ENCODE measurements at regions not wholly inside any gene's neighbourhood (a gene's known extent, or its start where the extent isn't known, plus 50 kb on each side); places are given as distances from the start of the nearest gene placed in this dataset.

DNA sequence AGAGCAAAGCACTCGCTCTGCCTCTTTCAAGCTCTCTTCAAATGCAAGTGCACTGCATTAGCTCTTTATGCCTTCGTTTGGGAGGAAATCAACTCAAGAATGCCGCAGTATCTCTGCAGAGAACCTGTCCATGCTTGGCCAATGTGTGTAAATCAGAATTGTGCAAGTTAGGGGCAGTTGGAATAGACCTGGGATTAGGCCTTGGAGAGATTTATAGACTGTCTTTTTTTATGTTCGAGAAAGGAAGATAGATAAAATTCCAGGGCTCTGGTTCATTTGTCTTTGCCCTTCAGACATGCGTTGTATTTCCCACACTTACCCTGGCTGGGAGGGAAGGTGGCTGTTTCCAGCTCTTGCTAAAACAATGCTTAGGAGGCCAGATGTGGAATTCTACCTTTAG is 163.7 kb downstream of the MOBP start:
- TF ChIP-seq, protein P1, sequence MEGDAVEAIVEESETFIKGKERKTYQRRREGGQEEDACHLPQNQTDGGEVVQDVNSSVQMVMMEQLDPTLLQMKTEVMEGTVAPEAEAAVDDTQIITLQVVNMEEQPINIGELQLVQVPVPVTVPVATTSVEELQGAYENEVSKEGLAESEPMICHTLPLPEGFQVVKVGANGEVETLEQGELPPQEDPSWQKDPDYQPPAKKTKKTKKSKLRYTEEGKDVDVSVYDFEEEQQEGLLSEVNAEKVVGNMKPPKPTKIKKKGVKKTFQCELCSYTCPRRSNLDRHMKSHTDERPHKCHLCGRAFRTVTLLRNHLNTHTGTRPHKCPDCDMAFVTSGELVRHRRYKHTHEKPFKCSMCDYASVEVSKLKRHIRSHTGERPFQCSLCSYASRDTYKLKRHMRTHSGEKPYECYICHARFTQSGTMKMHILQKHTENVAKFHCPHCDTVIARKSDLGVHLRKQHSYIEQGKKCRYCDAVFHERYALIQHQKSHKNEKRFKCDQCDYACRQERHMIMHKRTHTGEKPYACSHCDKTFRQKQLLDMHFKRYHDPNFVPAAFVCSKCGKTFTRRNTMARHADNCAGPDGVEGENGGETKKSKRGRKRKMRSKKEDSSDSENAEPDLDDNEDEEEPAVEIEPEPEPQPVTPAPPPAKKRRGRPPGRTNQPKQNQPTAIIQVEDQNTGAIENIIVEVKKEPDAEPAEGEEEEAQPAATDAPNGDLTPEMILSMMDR (conservative IDR thresholded peaks at IDR 0.05) = no peak
- TF ChIP-seq ZFX (IDR thresholded peaks at IDR 0.05) = no peak
